ENCODE measurements at regions not wholly inside any gene's neighbourhood (a gene's known extent, or its start where the extent isn't known, plus 50 kb on each side); places are given as distances from the start of the nearest gene placed in this dataset.
"Not testable (repeated sequence)": the region's sequence is repeated elsewhere in the genome, so short reads cannot be mapped to it uniquely, and the experiment has no call there.

DNA sequence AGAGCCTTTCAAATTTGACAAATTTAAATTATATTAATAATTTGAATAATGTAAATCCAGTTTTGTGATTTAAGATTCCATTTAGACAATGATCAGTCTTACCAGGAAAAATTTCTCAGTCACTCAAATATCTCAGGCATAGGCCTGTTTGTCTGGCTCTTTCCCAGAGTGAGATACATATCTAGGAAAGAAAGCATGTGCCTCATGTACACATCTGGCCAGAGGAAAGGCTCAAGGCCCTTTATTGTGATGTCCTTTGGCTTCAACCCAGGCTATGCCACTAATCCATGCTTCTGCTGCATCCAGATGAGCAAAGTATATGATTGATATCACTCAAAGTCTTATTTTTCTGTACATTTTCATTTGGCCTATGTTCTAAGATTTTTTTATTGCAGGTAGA lies 473.3 kb upstream of the ADGRL3 start:
- Histone ChIP-seq H3K4me1 (no peaks in the 10 kb centered on the region), H3K36me3 (no peaks in the 10 kb centered on the region), H3K4me3 (no peak overlapping the region), H3K9me3 (no peaks in the 10 kb centered on the region), H3K27me3 (no peaks in the 10 kb centered on the region), H3K27ac (no peak overlapping the region)
- TF ChIP-seq POLR2AphosphoS5 (IDR thresholded peaks at IDR 0.05) = no peak
- no peak for TF ChIP-seq EP300 (IDR thresholded peaks at IDR 0.05)
- DNase-seq (ENCODE audit: low spot score in 2 of 2) = no peak

DNA sequence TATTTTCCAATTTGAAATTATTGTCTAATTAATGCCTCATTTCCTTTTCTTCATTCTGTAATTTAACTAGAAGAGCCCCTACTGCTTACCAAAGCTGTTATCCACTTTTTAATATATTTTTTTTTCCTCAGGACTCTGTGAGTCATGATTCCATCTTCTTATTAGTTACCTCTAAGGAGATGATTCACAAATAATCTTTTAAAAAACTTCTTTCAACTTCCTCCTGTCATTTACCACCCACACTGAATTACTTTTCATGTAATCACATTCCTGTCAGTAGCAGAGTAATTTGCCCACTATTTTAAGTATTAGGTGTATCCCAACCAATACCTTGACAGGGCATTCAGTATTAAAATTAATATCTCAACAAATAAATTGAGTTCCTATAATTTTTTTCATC lies 470.9 kb upstream of the ADGRL3 start:
- no peak for TF ChIP-seq POLR2AphosphoS5 (IDR thresholded peaks at IDR 0.05)
- no peak for TF ChIP-seq POLR2A (IDR thresholded peaks at IDR 0.05)
- TF ChIP-seq, protein P1, sequence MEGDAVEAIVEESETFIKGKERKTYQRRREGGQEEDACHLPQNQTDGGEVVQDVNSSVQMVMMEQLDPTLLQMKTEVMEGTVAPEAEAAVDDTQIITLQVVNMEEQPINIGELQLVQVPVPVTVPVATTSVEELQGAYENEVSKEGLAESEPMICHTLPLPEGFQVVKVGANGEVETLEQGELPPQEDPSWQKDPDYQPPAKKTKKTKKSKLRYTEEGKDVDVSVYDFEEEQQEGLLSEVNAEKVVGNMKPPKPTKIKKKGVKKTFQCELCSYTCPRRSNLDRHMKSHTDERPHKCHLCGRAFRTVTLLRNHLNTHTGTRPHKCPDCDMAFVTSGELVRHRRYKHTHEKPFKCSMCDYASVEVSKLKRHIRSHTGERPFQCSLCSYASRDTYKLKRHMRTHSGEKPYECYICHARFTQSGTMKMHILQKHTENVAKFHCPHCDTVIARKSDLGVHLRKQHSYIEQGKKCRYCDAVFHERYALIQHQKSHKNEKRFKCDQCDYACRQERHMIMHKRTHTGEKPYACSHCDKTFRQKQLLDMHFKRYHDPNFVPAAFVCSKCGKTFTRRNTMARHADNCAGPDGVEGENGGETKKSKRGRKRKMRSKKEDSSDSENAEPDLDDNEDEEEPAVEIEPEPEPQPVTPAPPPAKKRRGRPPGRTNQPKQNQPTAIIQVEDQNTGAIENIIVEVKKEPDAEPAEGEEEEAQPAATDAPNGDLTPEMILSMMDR (IDR thresholded peaks at IDR 0.05) = no peak
- TF ChIP-seq EP300 (IDR thresholded peaks at IDR 0.05) = no peak

DNA sequence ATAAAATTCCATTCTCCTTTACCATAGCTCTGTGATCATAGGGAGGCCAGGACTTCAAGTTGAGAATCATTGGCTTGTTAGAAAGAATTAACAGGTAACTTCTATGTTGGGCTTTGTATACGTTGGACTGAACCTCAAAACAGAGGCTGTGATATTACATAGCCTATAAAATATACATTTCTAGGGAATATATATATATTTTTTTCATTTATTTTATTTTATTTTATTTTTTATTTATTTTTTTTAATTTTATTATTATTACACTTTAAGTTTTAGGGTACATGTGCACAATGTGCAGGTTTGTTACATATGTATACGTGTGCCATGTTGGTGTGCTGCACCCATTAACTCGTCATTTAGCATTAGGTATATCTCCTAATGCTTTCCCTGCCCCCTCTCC lies 470.4 kb upstream of the ADGRL3 start:
- WGBS = 82% methylated on average over 3 of the region's 3 CpGs
- H3K4me1 ChIP-seq; H3K9me3 ChIP-seq; DNase-seq (ENCODE audit: low spot score in 2 of 2); H3K27me3 ChIP-seq; H3K36me3 ChIP-seq; H3K4me3 ChIP-seq; H3K27ac ChIP-seq: not testable (repeated sequence)

More for the DNA sequence above, 470.9 kb upstream of the ADGRL3 start:
- Histone ChIP-seq H3K36me3 (no peaks in the 10 kb centered on the region), H3K27me3 (no peaks in the 10 kb centered on the region), H3K4me3 (no peak overlapping the region), H3K27ac (no peak overlapping the region), H3K4me1 (no peaks in the 10 kb centered on the region), H3K9me3 (no peaks in the 10 kb centered on the region)
- DNase-seq (ENCODE audit: low spot score in 2 of 2) = no peak

DNA sequence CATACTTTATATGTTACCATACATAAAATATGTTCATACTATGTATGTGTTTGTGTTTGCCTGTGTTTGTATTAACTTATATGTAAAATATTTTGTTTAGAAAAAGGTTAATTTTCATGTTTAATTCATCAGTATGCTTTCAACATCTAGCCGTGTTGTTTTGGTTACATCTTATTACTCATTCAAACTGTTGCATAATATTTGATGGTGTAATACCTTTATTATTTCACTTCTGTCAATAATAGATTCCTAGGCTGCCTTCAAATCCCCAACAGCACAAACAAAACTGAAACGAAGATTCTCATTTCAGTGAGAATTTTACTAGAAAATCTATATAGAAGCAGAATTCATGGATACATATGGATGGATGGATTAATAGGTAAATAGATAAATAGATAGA lies 462.3 kb upstream of the ADGRL3 start:
- DNase-seq (ENCODE audit: low spot score in 2 of 2) = no peak
- Histone ChIP-seq H3K27me3 (no peaks in the 10 kb centered on the region), H3K4me1 (no peaks in the 10 kb centered on the region), H3K27ac (no peak overlapping the region), H3K36me3 (no peaks in the 10 kb centered on the region), H3K4me3 (no peak overlapping the region), H3K9me3 (no peaks in the 10 kb centered on the region)
- 25% methylated on average over 2 of the region's 2 CpGs for WGBS
- TF ChIP-seq EP300 (IDR thresholded peaks at IDR 0.05) = no peak
- no peak for TF ChIP-seq POLR2A (IDR thresholded peaks at IDR 0.05)
- TF ChIP-seq, protein P1 (IDR thresholded peaks at IDR 0.05) = no peak
- no peak for TF ChIP-seq POLR2AphosphoS5 (IDR thresholded peaks at IDR 0.05)

DNA sequence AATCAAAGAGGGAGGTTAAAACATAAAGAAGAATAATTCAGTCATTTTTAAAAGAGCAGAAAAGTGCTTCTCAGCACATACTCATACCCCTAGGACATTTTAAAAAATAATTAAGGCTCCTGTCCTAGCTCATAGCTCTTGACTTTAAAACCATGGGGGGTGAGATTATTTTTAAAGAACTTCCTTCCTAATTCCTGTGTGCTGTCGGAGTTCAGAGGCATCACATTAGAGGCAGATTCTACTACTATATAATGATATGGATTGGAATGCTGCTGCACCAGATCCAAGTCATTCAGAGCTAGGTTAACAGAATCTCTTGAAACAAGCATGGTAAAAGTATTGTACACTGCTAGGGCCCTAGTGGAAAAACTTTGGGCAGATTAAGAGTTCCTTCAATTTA lies 456.5 kb upstream of the ADGRL3 start:
- Histone ChIP-seq H3K4me3 (no peak overlapping the region), H3K27me3 (no peaks in the 10 kb centered on the region), H3K36me3 (no peaks in the 10 kb centered on the region), H3K4me1 (no peaks in the 10 kb centered on the region), H3K27ac (no peak overlapping the region), H3K9me3 (no peaks in the 10 kb centered on the region)
- TF ChIP-seq, protein P1 (IDR thresholded peaks at IDR 0.05) = no peak
- TF ChIP-seq POLR2A (IDR thresholded peaks at IDR 0.05) (no peak), POLR2AphosphoS5 (IDR thresholded peaks at IDR 0.05) (no peak), EP300 (IDR thresholded peaks at IDR 0.05) (no peak)
- 36% methylated on average over 1 of the region's 1 CpG for WGBS
- no peak for DNase-seq (ENCODE audit: low spot score in 2 of 2)

DNA sequence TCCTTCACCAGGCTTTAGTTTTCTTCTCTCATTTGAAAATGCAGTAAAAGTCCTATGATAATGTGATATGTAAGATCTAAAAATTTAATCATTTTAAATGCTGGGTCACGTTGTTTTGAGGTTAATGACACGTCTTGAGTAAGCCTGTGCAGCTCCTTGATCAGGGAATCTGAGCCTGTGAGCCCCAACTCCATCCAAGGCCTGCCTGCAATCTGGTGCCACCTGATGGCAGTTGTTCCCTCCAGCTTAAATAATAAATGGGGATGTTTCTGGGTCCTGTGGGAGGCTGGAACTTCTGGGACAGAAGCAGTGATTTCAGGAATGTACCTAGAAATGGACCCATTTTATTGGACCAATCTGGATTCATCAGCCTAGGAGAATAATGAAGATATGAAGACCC lies 455.4 kb upstream of the ADGRL3 start:
- WGBS = 57% methylated on average over 2 of the region's 2 CpGs
- no peaks in the 10 kb centered on the region for H3K27me3 ChIP-seq
- H3K9me3 ChIP-seq = no peaks in the 10 kb centered on the region
- no peak overlapping the region for H3K27ac ChIP-seq
- H3K36me3 ChIP-seq = no peaks in the 10 kb centered on the region
- H3K4me3 ChIP-seq = no peak overlapping the region
- no peak for DNase-seq (ENCODE audit: low spot score in 2 of 2)
- H3K4me1 ChIP-seq = no peaks in the 10 kb centered on the region
- TF ChIP-seq POLR2AphosphoS5 (IDR thresholded peaks at IDR 0.05) (no peak), POLR2A (IDR thresholded peaks at IDR 0.05) (no peak), EP300 (IDR thresholded peaks at IDR 0.05) (no peak)
- TF ChIP-seq, protein P1 (IDR thresholded peaks at IDR 0.05) = no peak
